ENCODE measurements at regions not wholly inside any gene's neighbourhood (a gene's known extent, or its start where the extent isn't known, plus 50 kb on each side); places are given as distances from the start of the nearest gene placed in this dataset.
A peak's percentile ranks its signal among the peaks of the same experiment; 100 is the strongest.

GRCh38 chr1:56436912-56437417 lies 142.4 kb downstream of the PLPP3 start:
- H3K4me3 ChIP-seq (ENCODE audit: low read depth, low read length), result no peak overlapping the region
- no peaks in the 10 kb centered on the region for H3K27me3 ChIP-seq (replicated peaks)
- no peak overlapping the region for H3K27ac ChIP-seq
- no peaks in the 10 kb centered on the region for H3K36me3 ChIP-seq (replicated peaks)
- TF ChIP-seq CTCF (IDR thresholded peaks at IDR 0.05; ENCODE audit: low read depth, low read length, missing control alignments), result no peak
- no peak for DNase-seq
- in situ Hi-C loops (cut with HindIII; ENCODE audit: low pct_ligation_motif_present, low sequenced_read_pairs), result no loop called here

GRCh38 chr1:56436296-56436695 lies 143.1 kb downstream of the PLPP3 start:
- Histone ChIP-seq H3K4me3 (ENCODE audit: low read depth, low read length) (no peak overlapping the region), H3K36me3 (replicated peaks) (no peaks in the 10 kb centered on the region), H3K27me3 (replicated peaks) (no peaks in the 10 kb centered on the region), H3K27ac (no peak overlapping the region)
- no peak for TF ChIP-seq CTCF (IDR thresholded peaks at IDR 0.05; ENCODE audit: low read depth, low read length, missing control alignments)
- DNase-seq, result no peak
- in situ Hi-C loops (cut with HindIII; ENCODE audit: low pct_ligation_motif_present, low sequenced_read_pairs), result no loop called here

GRCh38 chr1:56435434-56436262 lies 143.7 kb downstream of the PLPP3 start:
- TF ChIP-seq CTCF (IDR thresholded peaks at IDR 0.05; ENCODE audit: low read depth, low read length, missing control alignments), result no peak
- Histone ChIP-seq H3K4me3 (ENCODE audit: low read depth, low read length) (no peak overlapping the region), H3K27ac (no peak overlapping the region), H3K27me3 (replicated peaks) (no peaks in the 10 kb centered on the region), H3K36me3 (replicated peaks) (no peaks in the 10 kb centered on the region)
- in situ Hi-C loops (cut with HindIII; ENCODE audit: low pct_ligation_motif_present, low sequenced_read_pairs), result no loop called here
- DNase-seq, result no peak

- peak; percentile 25 for TF ChIP-seq CTCF (IDR thresholded peaks at IDR 0.05; ENCODE audit: low read depth, low read length, missing control alignments)
- in situ Hi-C loops (cut with HindIII; ENCODE audit: low pct_ligation_motif_present, low sequenced_read_pairs), result no loop called here
- no peak overlapping the region for H3K4me3 ChIP-seq (ENCODE audit: low read depth, low read length)
Measured at GRCh38 chr1:56434740-56435139, 144.6 kb downstream of the PLPP3 start.

GRCh38 chr1:56434025-56434424 lies 145.3 kb downstream of the PLPP3 start:
- Histone ChIP-seq H3K27me3 (replicated peaks) (no peaks in the 10 kb centered on the region), H3K4me3 (ENCODE audit: low read depth, low read length) (no peak overlapping the region), H3K27ac (no peak overlapping the region), H3K36me3 (replicated peaks) (no peaks in the 10 kb centered on the region)
- no peak for TF ChIP-seq CTCF (IDR thresholded peaks at IDR 0.05; ENCODE audit: low read depth, low read length, missing control alignments)
- peak; percentile 57 for DNase-seq
- in situ Hi-C loops (cut with HindIII; ENCODE audit: low pct_ligation_motif_present, low sequenced_read_pairs), result no loop called here

More at GRCh38 chr1:56434740-56435139, 144.6 kb downstream of the PLPP3 start:
- Histone ChIP-seq H3K27me3 (replicated peaks) (no peaks in the 10 kb centered on the region), H3K36me3 (replicated peaks) (no peaks in the 10 kb centered on the region), H3K27ac (no peak overlapping the region)
- no peak for DNase-seq
